Neuronal stem cell (in vitro differentiated cells): ENCODE measurements at regions not wholly inside any gene's neighbourhood (a gene's known extent, or its start where the extent isn't known, plus 50 kb on each side); places are given as distances from the start of the nearest gene placed in this dataset.
"Not testable (repeated sequence)": the region's sequence is repeated elsewhere in the genome, so short reads cannot be mapped to it uniquely, and the experiment has no call there.

Experiments
- DNase-seq: peaks from one replicate; pipeline ENCODE4 v3.0.0-alpha.2; 2013; ENCODE audit warnings: low spot score
- H2AFZ ChIP-seq: one replicate; pipeline ENCODE4 v1.6.1; 2013; ENCODE audit warnings: mild to moderate bottlenecking, low read length, inconsistent platforms
- H2AK5ac ChIP-seq: 2 replicates; pipeline ENCODE4 v1.6.1; 2013; ENCODE audit warnings: low read depth, mild to moderate bottlenecking, inconsistent platforms, low read length, moderate library complexity, mixed read lengths
- H2BK120ac ChIP-seq: 2 replicates; pipeline ENCODE4 v1.6.1; 2013; ENCODE audit warnings: low read depth, mild to moderate bottlenecking, inconsistent platforms, low read length, moderate library complexity, mixed read lengths
- H2BK12ac ChIP-seq: one replicate; pipeline ENCODE4 v1.6.1; 2013; ENCODE audit warnings: low read length, inconsistent platforms
- H2BK15ac ChIP-seq: 2 replicates; pipeline ENCODE4 v1.6.1; 2013; ENCODE audit warnings: mild to moderate bottlenecking, low read length, inconsistent platforms, mixed read lengths
- H2BK5ac ChIP-seq: one replicate; pipeline ENCODE4 v1.6.1; 2013; ENCODE audit warnings: inconsistent platforms, mild to moderate bottlenecking, low read length, moderate library complexity
- H3K14ac ChIP-seq: one replicate; pipeline ENCODE4 v1.6.1; 2013; ENCODE audit warnings: low read length, inconsistent platforms
- H3K18ac ChIP-seq: 2 replicates; pipeline ENCODE4 v1.6.1; 2013; ENCODE audit warnings: low read length, inconsistent platforms
- H3K23ac ChIP-seq: 2 replicates; pipeline ENCODE4 v1.6.1; 2013; ENCODE audit warnings: low read depth, mild to moderate bottlenecking, mixed read lengths, low read length, inconsistent platforms; ENCODE audit not compliant: poor library complexity
- H3K27ac ChIP-seq: replicated peaks from 3 replicates; pipeline ENCODE4 v1.5.1; 2013; ENCODE audit warnings: low read length, inconsistent platforms
- H3K27me3 ChIP-seq, 3 experiments: 2 replicates each; pipeline ENCODE4 v1.6.1; 2013; ENCODE audit warnings: low read length in 3 of 3, mild to moderate bottlenecking in 2 of 3, inconsistent platforms in 1 of 3, low read depth in 1 of 3, mixed read lengths in 1 of 3, moderate library complexity in 1 of 3; ENCODE audit not compliant: control insufficient read depth in 3 of 3, insufficient read depth in 3 of 3
- H3K36me3 ChIP-seq, 2 donors: replicated peaks in 1 of 2; 2 replicates each; pipeline ENCODE4 v1.6.1; 2013; ENCODE audit warnings: low read length in 2 of 2; ENCODE audit not compliant: control insufficient read depth in 2 of 2, insufficient read depth in 2 of 2
- H3K4ac ChIP-seq: 2 replicates; pipeline ENCODE4 v1.6.1; 2013; ENCODE audit warnings: inconsistent platforms, mild to moderate bottlenecking, low read length, moderate library complexity
- H3K4me1 ChIP-seq, 2 donors: 1 replicate in 1 of 2; 2 replicates in 1 of 2; pipeline ENCODE4 v1.6.1; 2013; ENCODE audit warnings: low read length in 2 of 2, low read depth in 1 of 2; ENCODE audit not compliant: control insufficient read depth in 2 of 2, insufficient read depth in 1 of 2
- H3K4me2 ChIP-seq: one replicate; pipeline ENCODE4 v1.6.1; 2013; ENCODE audit warnings: mild to moderate bottlenecking, low read length, inconsistent platforms; ENCODE audit not compliant: insufficient read depth, poor library complexity, severe bottlenecking
- H3K4me3 ChIP-seq, 2 donors: 2 replicates each; pipeline ENCODE4 v1.5.1; 2013; ENCODE audit warnings: low read length in 2 of 2, mild to moderate bottlenecking in 2 of 2, inconsistent platforms in 1 of 2, moderate library complexity in 1 of 2
- H3K79me1 ChIP-seq: one replicate; pipeline ENCODE4 v1.6.1; 2013; ENCODE audit warnings: low read depth, mild to moderate bottlenecking, inconsistent platforms, low read length, moderate library complexity
- H3K9ac ChIP-seq: one replicate; pipeline ENCODE4 v1.6.1; 2013; ENCODE audit warnings: mild to moderate bottlenecking, low read depth, low read length, inconsistent platforms; ENCODE audit not compliant: poor library complexity
- H3K9me3 ChIP-seq, 2 donors: replicated peaks in 1 of 2; 2 replicates each; pipeline versions ENCODE3 to v1.6.1; 2013; ENCODE audit warnings: low read length in 2 of 2, mild to moderate bottlenecking in 2 of 2, inconsistent platforms in 1 of 2, low read depth in 1 of 2, mixed read lengths in 1 of 2, moderate library complexity in 1 of 2; ENCODE audit not compliant: control insufficient read depth in 2 of 2, insufficient read depth in 1 of 2
- H4K8ac ChIP-seq: one replicate; pipeline ENCODE4 v1.6.1; 2013; ENCODE audit warnings: low read depth, mild to moderate bottlenecking, inconsistent platforms, low read length, moderate library complexity
- H4K91ac ChIP-seq: one replicate; pipeline ENCODE4 v1.6.1; 2013; ENCODE audit warnings: low read length, low read depth, mild to moderate bottlenecking, inconsistent platforms; ENCODE audit not compliant: poor library complexity
- WGBS, 2 donors: extraction: QIAGEN DNeasy Blood & Tissue Kit; methylation state at CpG; one replicate each; pipeline ENCODE4 v1.1.7; 2013; ENCODE audit warnings: missing lambda C conversion rate in 2 of 2, mixed read lengths in 1 of 2; ENCODE audit not compliant: insufficient read length in 2 of 2, insufficient replicate concordance in 1 of 2; ENCODE audit errors: extremely low coverage in 2 of 2; 5-methylcytosine and 5-hydroxymethylcytosine counted together

- Histone ChIP-seq H3K27ac (no peak overlapping the region), H2BK5ac (no peak overlapping the region), H3K27me3 (no peaks in the 10 kb centered on the region), H2AFZ (no peak overlapping the region), H3K14ac (no peak overlapping the region), H3K79me1 (no peaks in the 10 kb centered on the region), H3K4me3 (no peak overlapping the region), H3K36me3 (no peaks in the 10 kb centered on the region), H3K9ac (no peak overlapping the region), H3K9me3 (no peaks in the 10 kb centered on the region), H2BK12ac (no peak overlapping the region), H3K18ac (no peak overlapping the region), H4K91ac (no peak overlapping the region), H3K4me2 (no peak overlapping the region), H2BK120ac (no peak overlapping the region), H3K23ac (no peak overlapping the region), H3K4ac (no peak overlapping the region), H2AK5ac (no peak overlapping the region), H2BK15ac (no peak overlapping the region), H3K4me1 (no peaks in the 10 kb centered on the region), H4K8ac (no peak overlapping the region)
- no peak for DNase-seq
- WGBS, 2 donors: no CpG with 5 or more reads among the region's 5 CpGs
Observed at GRCh38 chr7:10646194-10646593, 327.5 kb upstream of the PHF14 start.

DNA sequence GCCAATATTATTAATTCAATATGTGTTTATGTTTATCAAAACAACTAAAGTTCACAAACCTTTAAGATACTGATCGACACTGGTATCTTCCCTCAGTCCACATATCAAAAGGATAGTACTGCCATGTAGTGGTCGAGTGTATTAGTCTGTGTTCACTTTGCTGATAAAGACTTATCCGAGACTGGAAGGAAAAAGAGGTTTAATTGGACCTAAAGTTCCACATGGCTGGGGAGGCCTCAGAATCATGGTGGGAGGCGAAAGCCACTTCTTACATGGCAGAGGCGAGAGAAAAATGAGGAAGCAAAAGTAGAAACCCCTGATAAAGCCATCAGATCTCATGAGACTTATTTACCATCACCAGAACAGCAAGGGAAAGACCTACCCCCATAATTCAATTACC lies 325.4 kb upstream of the PHF14 start:
- Histone ChIP-seq H3K4me3 (no peak overlapping the region), H3K36me3 (no peaks in the 10 kb centered on the region), H2BK15ac (no peak overlapping the region), H3K4me2 (no peak overlapping the region), H3K27ac (no peak overlapping the region), H3K9me3 (no peaks in the 10 kb centered on the region), H2AFZ (no peak overlapping the region), H4K8ac (no peak overlapping the region), H3K14ac (no peak overlapping the region), H3K27me3 (no peaks in the 10 kb centered on the region), H2BK12ac (no peak overlapping the region), H2AK5ac (no peak overlapping the region), H3K4ac (no peak overlapping the region), H2BK120ac (no peak overlapping the region), H3K79me1 (no peaks in the 10 kb centered on the region), H3K18ac (no peak overlapping the region), H2BK5ac (no peak overlapping the region), H3K9ac (no peak overlapping the region), H3K23ac (no peak overlapping the region), H3K4me1 (no peaks in the 10 kb centered on the region), H4K91ac (no peak overlapping the region)
- no CpG with 5 or more reads among the region's 5 CpGs for WGBS, 2 donors
- no peak for DNase-seq

GRCh38 chr7:10649120-10649519 lies 324.6 kb upstream of the PHF14 start:
- DNase-seq: not testable (repeated sequence)
- WGBS, 2 donors: no CpG with 5 or more reads among the region's 7 CpGs

DNA sequence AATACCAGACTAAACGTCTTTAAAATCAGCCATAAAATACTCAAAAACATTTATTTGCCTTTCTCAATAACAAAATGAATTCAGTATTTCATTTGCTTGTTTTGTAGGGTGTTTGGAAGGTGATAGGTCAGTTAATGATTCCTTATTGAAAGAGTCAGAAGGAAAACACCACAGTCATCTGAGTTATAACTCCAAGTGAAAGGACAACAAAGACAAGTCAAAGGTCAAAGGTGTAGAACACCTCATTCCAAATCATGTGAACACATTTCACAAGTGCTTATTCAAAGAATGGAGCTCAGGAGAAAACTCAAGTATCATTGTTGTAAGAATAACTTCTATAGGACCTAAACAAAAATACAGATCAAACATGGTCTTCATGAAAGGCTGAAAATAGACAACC lies 318.6 kb upstream of the PHF14 start:
- Histone ChIP-seq H3K36me3 (no peaks in the 10 kb centered on the region), H3K79me1 (no peaks in the 10 kb centered on the region), H4K8ac (no peak overlapping the region), H2BK12ac (no peak overlapping the region), H4K91ac (no peak overlapping the region), H3K9ac (no peak overlapping the region), H3K27ac (no peak overlapping the region), H2AFZ (no peak overlapping the region), H3K4ac (no peak overlapping the region), H3K27me3 (no peaks in the 10 kb centered on the region), H2BK5ac (no peak overlapping the region), H2BK120ac (no peak overlapping the region), H3K23ac (no peak overlapping the region), H3K4me1 (no peaks in the 10 kb centered on the region), H2AK5ac (no peak overlapping the region), H3K4me3 (no peak overlapping the region), H3K9me3 (no peaks in the 10 kb centered on the region), H3K18ac (no peak overlapping the region), H2BK15ac (no peak overlapping the region), H3K4me2 (no peak overlapping the region), H3K14ac (no peak overlapping the region)
- no CpG with 5 or more reads among the region's 1 CpG for WGBS, 2 donors
- DNase-seq: no peak

More at GRCh38 chr7:10649120-10649519, 324.6 kb upstream of the PHF14 start:
- H3K4me2 ChIP-seq, H2BK5ac ChIP-seq, H3K36me3 ChIP-seq, H3K4me1 ChIP-seq, H2BK12ac ChIP-seq, H4K91ac ChIP-seq, H2AK5ac ChIP-seq, H3K4me3 ChIP-seq, H3K18ac ChIP-seq, H4K8ac ChIP-seq, H3K4ac ChIP-seq, H2BK120ac ChIP-seq, H2AFZ ChIP-seq, H3K14ac ChIP-seq, H3K79me1 ChIP-seq, H3K23ac ChIP-seq, H3K27me3 ChIP-seq, H3K27ac ChIP-seq, H2BK15ac ChIP-seq, H3K9ac ChIP-seq, H3K9me3 ChIP-seq: not testable (repeated sequence)
